Skin epidermis (tissue), 12 donors: ENCODE measurements at regions not wholly inside any gene's neighbourhood (a gene's known extent, or its start where the extent isn't known, plus 50 kb on each side); places are given as distances from the start of the nearest gene placed in this dataset.

Experiments used
- H3K27ac ChIP-seq, 21 experiments: fragments of 200-600 bp; sonication (generic) in 11 of 21; one replicate each; pipeline ENCODE4 v1.5.0; 2020; ENCODE audit warnings: mild to moderate bottlenecking in 3 of 21, inconsistent platforms in 2 of 21, moderate library complexity in 2 of 21
- H3K4me3 ChIP-seq, 7 experiments: fragments of 200-600 bp; sonication (generic) in 2 of 7; one replicate each; pipeline ENCODE4 v1.5.0; 2020; ENCODE audit warnings: inconsistent platforms in 2 of 7, mild to moderate bottlenecking in 2 of 7, moderate library complexity in 1 of 7

DNA sequence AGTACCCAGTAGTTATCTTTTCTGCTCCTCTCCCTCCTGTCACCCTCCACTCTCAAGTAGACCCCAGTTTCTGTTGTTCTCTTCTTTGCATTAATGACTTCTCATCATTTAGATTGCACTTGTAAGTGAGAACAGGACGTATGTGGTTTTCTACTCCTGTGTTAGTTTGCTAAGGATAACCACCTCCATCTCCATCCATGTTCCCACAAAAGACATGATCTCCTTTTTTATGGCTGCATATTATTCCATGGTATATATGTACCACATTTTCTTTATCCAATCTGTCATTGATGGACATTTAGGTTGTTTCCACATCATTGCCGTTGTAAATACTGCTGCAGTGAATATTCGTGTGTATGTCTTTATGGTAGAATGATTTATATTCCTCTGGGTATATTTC lies 1346.5 kb downstream of the MRPL39 start:
- H3K4me3 ChIP-seq, result no peak overlapping the region
- no peak overlapping the region for H3K27ac ChIP-seq

DNA sequence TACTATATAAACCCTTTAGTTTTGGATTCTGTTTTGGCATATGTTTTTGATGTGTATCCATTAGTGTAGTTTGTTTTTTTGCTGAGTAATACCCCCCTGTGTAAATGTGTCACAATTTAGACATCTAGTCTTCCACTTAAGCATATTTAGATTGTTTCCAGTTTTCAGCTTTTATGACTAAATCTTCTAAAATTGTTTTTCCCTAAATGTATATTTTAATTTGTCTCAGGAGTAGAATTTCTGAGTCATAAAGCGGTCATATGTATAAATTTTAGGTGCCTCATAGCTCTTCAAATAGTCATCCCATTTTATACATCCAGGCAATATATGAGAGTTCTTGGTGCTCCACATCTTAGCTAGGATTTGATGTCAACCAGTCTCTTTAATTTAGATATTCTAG lies 1348.0 kb downstream of the MRPL39 start:
- H3K4me3 ChIP-seq, result no peak overlapping the region
- H3K27ac ChIP-seq, result no peak overlapping the region

DNA sequence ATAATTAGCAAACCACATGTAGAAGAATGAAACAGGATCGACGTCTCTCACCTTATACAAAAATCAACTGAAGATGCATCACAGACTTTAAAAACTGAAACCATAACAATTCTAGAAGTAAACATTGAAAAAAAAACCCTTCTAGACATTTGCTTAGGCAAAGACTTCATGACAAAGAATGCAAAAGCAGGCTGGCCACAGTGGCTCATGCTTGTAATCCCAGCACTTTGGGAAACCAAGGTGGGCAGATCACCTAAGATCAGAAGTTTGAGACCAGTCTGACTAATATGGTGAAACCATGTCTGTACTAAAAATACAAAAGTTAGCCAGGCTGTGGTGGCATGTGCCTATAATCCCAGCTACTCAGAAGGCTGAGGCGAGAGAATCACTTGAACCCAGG lies 1351.7 kb downstream of the MRPL39 start:
- H3K4me3 ChIP-seq, result no peak overlapping the region
- no peak overlapping the region for H3K27ac ChIP-seq

DNA sequence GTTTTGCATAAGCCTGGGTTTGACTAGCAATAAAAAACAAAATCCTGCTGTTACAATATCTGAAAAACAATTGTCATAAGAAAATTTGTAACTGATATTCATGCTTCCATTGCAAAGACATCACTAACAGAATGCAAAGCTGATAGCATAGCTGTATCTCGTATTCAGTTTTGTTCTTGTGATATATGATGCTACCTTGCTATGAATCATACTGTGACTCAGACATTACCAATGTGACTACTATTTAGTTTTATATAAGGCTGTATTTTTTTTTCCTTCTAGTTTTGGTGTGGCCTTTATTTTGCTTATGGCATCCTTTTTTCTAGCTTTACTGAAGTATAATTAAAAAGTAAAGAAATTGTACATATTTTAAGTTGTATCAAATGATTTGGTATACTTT lies 1381.8 kb downstream of the MRPL39 start:
- no peak overlapping the region for H3K27ac ChIP-seq

DNA sequence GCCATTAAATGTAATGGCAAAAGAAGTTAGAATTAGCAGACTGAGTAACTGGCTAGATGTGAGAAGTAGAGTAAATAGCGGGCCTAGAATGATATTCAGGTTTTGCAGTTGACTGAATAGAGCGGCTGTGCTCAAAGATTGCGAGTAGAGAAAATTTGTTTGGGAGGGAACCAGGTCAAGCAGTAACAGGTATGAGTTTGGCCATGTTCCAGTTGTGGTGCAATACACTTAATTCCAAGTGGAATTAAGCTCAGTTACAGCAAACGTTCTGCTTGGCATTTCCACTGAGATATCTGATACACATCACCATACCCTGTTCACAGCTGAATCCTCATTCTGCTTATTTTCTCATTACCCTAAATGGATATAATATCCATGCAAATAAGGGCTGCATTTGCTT lies 1382.9 kb downstream of the MRPL39 start:
- no peak overlapping the region for H3K27ac ChIP-seq
- no peak overlapping the region for H3K4me3 ChIP-seq

More for the DNA sequence above, 1381.8 kb downstream of the MRPL39 start:
- H3K4me3 ChIP-seq, result no peak overlapping the region

DNA sequence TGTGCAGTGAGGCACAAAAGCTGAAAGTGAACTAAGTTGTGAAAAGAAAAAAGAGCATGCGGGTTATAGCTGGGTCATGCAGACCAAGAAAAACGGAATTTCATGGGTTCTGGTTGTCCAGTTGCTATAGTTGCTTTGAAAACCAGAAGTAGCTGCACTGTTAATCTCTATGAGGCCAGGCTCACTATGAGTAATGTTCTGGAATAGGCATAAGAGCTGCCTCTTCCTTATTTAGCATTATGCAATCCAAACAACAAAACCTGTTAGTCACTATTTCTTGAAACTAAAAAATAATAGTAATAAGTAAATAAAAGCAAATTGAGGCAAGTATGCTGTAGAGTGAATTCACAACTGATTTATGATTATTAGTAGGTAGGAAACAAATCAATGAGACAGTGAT lies 1383.7 kb downstream of the MRPL39 start:
- Histone ChIP-seq H3K27ac (no peak overlapping the region), H3K4me3 (no peak overlapping the region)

DNA sequence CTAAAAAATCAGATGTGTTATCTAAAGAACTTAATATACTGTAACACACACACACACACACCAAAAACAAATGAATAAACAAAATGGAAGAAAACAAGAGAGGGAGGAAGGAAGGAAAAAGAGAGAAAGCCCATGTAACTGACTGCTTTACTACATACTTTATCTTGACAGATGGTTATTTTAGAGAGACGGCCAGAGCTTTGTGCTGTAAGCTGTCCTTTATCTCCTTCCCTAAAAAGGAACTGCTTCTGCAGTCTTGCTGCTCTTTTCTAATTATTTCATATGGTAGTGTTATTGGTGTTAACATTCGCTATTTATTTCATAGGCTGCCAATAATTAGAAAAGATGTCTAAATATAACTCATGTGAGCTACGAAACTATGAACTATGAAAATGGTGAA lies 1384.6 kb downstream of the MRPL39 start:
- Histone ChIP-seq H3K4me3 (no peak overlapping the region), H3K27ac (no peak overlapping the region)

DNA sequence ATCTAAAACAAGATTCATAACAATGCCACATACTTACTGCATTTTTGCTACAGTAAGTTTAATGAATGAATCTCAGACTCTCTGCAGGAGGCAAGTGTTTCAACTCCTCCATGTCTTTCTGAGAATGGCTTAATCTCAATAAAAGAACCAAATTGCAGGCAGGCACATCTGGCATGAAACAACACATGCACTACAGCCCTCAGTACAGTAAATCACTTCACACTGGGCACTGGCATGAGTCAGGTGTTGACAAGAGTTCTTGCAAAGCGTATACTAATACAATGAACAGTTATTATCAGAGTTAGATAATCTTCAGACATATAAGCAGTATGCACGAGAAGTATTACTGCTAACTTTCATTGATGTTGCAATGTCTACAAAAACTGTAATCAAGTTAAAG lies 1386.8 kb downstream of the MRPL39 start:
- H3K27ac ChIP-seq, result no peak overlapping the region
- no peak overlapping the region for H3K4me3 ChIP-seq

DNA sequence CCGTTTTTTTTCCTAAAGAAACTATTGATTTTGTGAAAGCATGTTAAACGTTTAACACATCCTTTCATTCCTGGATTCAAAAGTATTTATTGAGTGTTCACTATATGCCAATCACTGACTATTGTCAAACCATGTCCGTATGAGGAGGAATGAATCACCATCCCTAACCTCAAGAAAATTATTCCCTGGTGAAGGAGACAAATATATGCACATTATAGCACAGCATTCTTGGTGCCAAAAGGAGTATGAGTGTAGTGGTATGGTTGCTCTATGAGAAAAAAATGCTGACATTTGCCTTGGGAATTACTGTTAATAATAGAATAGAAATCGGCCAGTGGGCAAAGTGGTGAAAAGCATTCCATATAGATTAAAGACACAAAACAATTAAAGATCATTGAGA lies 1390.1 kb downstream of the MRPL39 start:
- H3K4me3 ChIP-seq, result no peak overlapping the region
- H3K27ac ChIP-seq, result no peak overlapping the region

DNA sequence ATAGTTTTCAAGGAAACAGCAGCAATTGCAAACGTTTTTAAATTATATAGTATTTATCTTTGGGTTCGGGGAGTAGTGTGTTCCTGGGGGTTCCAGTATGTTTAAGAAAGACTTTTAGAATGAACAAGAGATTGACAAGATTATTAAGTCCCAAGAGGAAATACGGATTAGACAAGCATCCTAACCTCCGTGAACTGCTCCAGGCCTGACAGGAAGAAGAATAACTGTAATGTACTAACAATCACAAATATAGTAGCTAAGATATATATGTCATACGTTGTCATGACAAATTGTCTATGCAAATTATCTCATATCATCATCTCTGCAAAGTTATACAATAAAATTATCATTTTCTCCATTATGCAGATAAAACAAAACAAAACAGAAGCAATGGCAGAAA lies 1397.2 kb downstream of the MRPL39 start:
- Histone ChIP-seq H3K4me3 (no peak overlapping the region), H3K27ac (no peak overlapping the region)

DNA sequence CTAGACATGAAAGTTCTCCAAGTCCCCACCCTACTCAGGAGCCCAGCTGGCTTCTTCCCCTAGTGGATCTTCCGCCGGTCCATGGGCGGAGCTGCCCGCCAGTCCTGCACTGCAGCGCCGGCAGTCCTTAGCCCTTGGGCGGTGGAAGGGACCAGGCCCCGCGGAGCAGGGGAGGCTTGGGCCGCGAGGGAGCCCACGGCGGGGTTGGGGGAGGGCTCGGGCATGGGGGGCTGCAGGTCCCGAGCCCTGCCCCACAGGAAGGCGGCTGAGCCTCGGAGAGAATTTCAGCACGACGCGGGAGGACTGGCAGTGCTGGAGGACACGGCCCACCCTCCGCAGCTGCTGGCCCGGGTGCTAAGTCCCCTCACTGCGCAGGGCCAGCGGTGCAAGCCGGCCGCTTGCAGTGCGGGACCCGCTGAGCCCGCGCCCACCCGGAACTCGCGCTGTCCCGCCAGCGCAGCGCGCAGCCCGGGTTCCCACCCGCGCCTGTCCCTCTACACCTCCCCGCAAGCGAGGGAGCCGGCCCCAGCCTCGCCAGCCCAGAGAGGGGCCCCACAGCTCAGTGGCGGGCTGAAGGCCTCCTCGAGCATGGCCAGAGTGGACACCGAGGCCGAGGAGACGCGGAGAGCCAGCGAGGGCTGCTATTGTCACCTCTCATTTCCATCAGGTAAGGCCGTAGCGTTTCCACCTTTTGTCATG lies 1398.6 kb downstream of the MRPL39 start:
- no peak overlapping the region for H3K27ac ChIP-seq
- H3K4me3 ChIP-seq, result no peak overlapping the region

DNA sequence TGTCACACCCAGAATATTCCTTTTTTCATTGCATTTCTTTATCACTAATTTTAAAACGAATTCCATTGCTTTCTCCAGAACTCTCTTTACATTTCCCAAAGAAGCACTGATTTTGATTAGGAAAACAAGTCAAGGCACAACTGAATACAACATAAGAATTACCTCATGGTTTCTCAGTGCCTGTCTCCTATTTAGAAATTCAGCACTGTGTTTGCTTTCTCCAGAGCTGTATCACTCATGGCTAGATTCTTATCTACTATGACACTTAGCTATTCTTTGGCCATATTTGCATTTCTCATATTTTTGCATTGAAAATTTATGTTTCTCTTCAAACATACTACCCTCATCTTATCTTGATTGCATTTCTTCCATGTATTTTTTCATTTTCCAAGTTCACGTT lies 1402.0 kb downstream of the MRPL39 start:
- no peak overlapping the region for H3K4me3 ChIP-seq
- no peak overlapping the region for H3K27ac ChIP-seq

DNA sequence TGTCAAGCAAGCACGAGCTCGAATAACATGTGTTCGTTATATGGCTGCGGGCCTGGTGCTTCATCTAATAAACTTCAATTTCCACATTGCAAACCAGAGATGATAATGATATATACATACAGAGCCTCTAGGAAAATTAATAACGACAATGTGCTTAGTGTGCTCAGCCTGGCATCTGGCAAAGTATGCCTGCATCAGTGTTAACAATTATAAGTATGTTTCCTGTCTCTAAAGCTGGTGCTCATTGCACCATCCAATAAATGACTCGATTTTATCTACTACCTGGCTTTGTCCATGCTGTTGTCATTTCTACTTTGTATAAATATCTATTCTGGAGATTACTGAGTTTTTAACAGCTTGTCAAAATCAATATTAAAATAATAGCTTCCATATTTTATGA lies 1402.6 kb downstream of the MRPL39 start:
- H3K4me3 ChIP-seq, result no peak overlapping the region
- no peak overlapping the region for H3K27ac ChIP-seq

DNA sequence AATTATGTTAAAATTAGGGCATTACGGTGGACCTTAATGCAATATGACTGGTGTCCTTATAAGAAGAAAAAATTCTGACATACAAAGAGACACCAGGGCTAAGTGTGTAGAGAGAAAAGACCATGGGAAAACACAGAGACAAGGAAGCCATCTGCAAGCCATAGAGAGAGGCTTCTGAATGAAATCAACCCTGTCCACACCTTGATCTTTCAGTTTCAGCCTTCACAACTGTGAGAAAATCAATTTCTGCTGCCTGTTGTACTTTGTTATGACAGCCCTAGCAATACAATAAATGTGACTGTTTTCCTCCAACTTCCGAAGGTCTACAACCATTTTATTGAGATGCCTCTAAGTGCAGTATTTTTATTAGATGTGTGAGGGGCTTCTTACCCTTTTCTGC lies 1407.2 kb downstream of the MRPL39 start:
- no peak overlapping the region for H3K27ac ChIP-seq
- no peak overlapping the region for H3K4me3 ChIP-seq

DNA sequence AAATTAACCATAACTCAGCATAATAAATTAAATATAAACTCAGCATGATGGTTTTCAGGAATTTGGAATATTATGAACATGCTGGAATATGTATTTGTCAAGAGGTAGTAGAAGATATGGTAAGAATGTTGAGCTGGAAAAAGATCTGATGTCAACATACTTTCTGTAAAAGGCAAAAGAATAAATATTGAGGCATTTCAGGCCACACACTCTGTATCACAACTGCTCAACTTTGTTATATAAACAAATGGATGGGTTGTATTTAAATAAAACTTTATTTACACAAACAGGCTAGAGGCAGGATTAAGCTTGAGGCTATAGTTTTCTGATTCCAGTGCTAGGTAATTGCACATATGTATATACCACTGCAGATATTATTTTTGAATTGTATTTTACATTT lies 1409.4 kb downstream of the MRPL39 start:
- H3K27ac ChIP-seq, result no peak overlapping the region
- no peak overlapping the region for H3K4me3 ChIP-seq

DNA sequence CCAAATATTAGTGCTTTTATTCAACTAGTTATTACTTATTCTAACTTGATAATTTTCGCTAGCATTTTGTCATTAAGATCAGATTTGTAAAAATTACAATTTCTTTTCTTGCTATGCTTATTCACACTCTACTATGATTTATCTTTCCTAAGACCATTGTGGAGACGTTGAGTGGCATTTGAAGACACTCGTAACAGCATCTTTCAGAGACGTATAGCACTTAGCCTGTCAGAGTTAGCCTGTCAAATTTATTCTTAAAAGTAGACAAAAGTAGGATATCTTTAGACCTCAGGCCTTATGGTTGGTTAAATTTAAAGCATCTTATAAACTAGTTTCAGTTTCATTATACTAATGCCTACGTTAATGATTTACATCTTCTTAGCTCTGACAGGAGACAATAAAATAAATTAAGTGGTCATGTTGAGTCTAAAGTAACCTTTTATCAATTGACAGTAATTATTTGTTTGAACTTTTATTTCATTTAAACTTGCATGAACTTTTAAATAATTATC lies 1410.1 kb downstream of the MRPL39 start:
- Histone ChIP-seq H3K27ac (no peak overlapping the region), H3K4me3 (no peak overlapping the region)

DNA sequence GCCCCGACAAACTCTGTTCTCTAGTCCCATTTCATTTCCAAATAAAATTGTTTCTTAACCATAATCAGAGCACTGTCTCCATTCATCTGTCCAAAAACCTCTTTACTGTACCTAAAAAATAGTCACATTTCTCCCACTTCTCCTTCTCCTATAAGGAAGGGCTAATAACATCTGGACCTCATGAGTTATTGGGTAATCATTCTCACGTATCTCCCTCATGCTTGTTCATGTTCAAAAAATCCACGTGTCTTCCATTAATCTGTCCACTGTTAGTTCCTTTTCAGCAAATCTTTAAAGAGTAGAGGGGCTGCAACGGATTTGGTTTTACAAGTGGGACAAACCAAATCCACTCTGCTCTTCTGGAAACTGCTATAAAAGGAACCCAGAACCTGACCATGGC lies 1418.8 kb downstream of the MRPL39 start:
- H3K27ac ChIP-seq, result no peak overlapping the region
- no peak overlapping the region for H3K4me3 ChIP-seq

DNA sequence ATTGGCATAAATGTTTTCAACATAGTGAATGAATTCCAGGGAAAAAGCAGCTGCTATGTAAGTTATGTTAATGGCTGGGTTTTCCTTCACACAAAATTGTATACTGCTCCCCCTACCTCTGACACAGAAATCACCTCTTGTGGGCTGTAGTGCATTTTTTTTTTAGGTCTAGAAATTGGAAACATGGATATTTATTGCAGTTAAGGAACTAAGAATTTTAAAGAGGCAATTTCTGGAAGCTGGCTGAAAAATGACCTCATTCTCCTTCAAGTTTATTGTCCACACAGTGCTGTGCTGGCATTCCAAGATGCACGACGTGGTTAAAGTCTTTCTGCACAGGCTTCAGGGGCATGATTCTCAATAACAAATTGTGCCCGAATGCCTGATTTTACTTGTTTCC lies 1424.2 kb downstream of the MRPL39 start:
- Histone ChIP-seq H3K27ac (no peak overlapping the region), H3K4me3 (no peak overlapping the region)

DNA sequence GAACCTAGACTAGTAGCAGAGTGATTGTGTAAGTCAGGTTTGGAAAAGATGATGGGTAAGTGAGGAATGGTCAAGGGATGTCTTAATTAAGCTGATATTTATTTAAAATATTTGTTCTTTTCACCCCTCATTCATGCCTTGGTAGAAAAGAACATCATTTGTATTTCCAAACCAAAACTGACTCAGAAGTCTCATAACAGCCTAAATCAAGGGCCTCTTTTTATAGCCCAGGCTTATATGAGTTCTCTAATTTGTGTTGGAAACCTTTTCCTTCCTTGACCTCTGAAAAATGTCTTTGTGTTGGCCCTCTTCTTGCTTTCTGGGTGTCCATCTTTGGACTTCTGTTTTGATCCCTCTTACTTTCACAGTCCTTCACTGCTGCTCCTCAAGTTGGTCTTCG lies 1428.2 kb downstream of the MRPL39 start:
- H3K27ac ChIP-seq, result no peak overlapping the region
- no peak overlapping the region for H3K4me3 ChIP-seq

DNA sequence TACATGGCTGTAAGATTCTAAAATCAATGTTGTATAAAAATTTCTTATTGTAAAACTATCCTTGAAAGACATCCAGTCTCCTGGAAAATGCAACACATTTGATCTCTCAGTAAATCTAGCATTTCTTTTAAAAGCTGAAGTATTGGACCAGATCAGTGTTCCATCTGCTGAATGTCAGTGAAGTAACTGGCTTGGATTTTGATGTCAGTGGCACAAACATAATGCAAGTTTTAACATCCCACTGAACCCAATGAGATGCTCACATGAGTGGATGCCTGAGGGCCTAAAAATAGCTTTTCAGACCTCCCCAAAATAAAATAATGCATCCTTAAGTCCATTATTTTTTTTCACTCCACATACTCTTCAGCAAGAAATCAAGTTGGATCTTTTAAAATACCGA lies 1432.2 kb downstream of the MRPL39 start:
- no peak overlapping the region for H3K27ac ChIP-seq

DNA sequence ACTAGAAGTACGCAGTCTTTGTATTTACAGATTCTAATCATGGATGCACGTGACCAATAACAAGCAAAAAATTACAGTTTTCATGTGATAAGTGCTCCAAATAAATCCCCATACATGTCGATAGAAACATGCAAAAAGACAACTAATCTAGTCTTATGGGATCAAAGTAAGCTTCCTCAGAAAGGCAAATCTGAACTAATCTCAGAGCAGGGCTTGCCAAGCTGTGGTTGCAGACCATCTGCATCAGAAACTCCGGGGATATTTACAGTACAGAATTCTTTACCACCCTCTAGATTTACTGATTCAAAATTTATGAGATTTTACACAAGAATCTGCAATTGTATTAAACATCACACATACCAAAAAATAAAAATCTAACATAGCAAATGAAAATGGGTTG lies 1435.5 kb downstream of the MRPL39 start:
- Histone ChIP-seq H3K27ac (no peak overlapping the region), H3K4me3 (no peak overlapping the region)

More for the DNA sequence above, 1432.2 kb downstream of the MRPL39 start:
- H3K4me3 ChIP-seq, result no peak overlapping the region

DNA sequence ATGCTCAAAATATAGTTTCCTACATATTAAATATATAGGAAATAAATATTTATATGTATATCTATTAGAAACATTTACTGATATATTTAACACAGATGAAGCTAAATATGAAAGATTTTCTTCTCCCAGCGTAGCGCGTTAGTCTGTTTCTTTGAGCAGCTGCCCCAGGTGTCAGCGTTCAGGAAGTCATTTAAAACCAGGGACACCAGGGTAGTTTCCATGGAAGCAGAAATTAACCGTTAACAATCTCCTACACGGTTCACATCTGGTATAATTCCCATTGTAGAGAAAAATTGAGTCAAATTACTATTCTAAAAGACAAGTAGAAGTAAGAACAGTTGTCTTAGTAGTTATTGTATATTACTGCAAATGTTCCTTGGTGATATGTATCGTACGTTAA lies 1443.7 kb downstream of the MRPL39 start:
- no peak overlapping the region for H3K27ac ChIP-seq
- H3K4me3 ChIP-seq, result no peak overlapping the region
